Adrenal gland (tissue), 9 donors: ENCODE measurements at regions not wholly inside any gene's neighbourhood (a gene's known extent, or its start where the extent isn't known, plus 50 kb on each side); places are given as distances from the start of the nearest gene placed in this dataset.

Source experiments
- DNase-seq, 7 donors: peaks; one replicate each; pipeline ENCODE4 v3.0.0-alpha.2; 2019 to 2020
- H3K27ac ChIP-seq, 5 donors: fragments of 200-600 bp; sonication (generic) in 4 of 5; 1 replicate in 3 of 5; 2 replicates in 2 of 5; pipeline versions ENCODE4 v1.5.1 to v1.8.0; 2016 to 2020; ENCODE audit warnings: mild to moderate bottlenecking in 1 of 5
- H3K27me3 ChIP-seq: fragments of 200-600 bp; 2 replicates; pipeline ENCODE4 v1.8.0; 2021
- H3K36me3 ChIP-seq, 2 donors: fragments of 200-600 bp; replicated peaks in 1 of 2; 1 replicate in 1 of 2; 2 replicates in 1 of 2; pipeline versions ENCODE4 v1.5.1 to v1.8.0; 2018 to 2022
- H3K4me1 ChIP-seq, 2 donors: fragments of 200-600 bp; replicated peaks in 1 of 2; 1 replicate in 1 of 2; 2 replicates in 1 of 2; pipeline versions ENCODE4 v1.5.1 to v1.8.0; 2018 to 2021
- H3K4me3 ChIP-seq, 4 donors: fragments of 200-600 bp; sonication (generic) in 3 of 4; one replicate each; pipeline ENCODE4 v1.5.1; 2016 to 2018
- H3K9me3 ChIP-seq, 3 donors: fragments of 200-600 bp; sonication (generic) in 1 of 3; replicated peaks in 1 of 3; 1 replicate in 2 of 3; 2 replicates in 1 of 3; pipeline versions ENCODE4 v1.5.1 to v1.8.0; 2016 to 2021
- POLR2A ChIP-seq, 2 donors: fragments of 450-650 bp; IDR thresholded peaks; one replicate each; pipeline ENCODE4 v1.6.1; 2017; ENCODE audit warnings: antibody characterized with exemption in 2 of 2, mild to moderate bottlenecking in 2 of 2, moderate library complexity in 1 of 2
- whole genome bisulfite sequencing, 4 donors: extraction: QIAGEN DNeasy Blood & Tissue Kit in 2 of 4; methylation state at CpG; one replicate each; pipeline versions ENCODE4 v1.1.5 to v1.1.7; 2013 to 2017; 5-methylcytosine and 5-hydroxymethylcytosine counted together
- intact Hi-C, 2 donors: fragments of 100-400 bp; cut with DNase I; formaldehyde crosslinking; loops; one replicate each; pipeline versions ENCODE4 v1.14.1 to v1.15.0; 2022 to 2023
- TF ChIP-seq, protein P1 (sequence below), 6 experiments: fragments of 450-650 bp in 4 of 6; fragments of 200-600 bp in 2 of 6; sonication (generic) in 1 of 6; IDR thresholded peaks; 1 replicate in 5 of 6; 2 replicates in 1 of 6; pipeline versions ENCODE4 v1.5.1 to v1.8.0; 2016 to 2021; ENCODE audit warnings: antibody characterized with exemption in 6 of 6, mild to moderate bottlenecking in 2 of 6, moderate library complexity in 1 of 6
- donor health status: healthy with polysubstance abuse.
- donor health status: Bipolar disorder and iron deficiency.
- donor health status: DM: yes; HTN: yes; CAD: no.
- donor health status: DM: no; HTN: no; CAD: no.
- donor health status: DM: no; HTN: no; CAD: no.

DNA sequence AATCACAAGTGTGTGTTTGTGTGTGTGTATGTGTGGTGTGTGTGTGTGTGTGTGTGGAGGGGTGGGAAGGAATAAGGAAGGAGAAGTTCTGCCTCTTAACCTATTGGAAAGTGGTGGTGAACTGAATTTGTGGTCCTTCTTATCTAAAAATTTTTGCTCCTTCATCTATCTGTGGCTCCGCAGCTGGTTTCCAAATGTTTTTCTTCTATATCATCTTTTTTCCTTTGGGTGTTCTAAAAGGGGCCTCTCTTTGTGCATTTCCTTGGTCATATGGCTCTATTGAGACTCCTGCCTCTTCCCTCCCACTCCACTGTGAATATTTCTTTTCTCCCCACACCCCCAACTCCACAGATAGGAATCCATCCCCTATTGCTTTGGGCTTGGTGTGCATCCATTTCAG lies 254.9 kb upstream of the CWC22 start:
- no peak for DNase-seq
- H3K27ac ChIP-seq, result no peak overlapping the region
- H3K36me3 ChIP-seq, result no peaks in the 10 kb centered on the region
- no peaks in the 10 kb centered on the region for H3K4me1 ChIP-seq
- TF ChIP-seq POLR2A (IDR thresholded peaks at IDR 0.05), result no peak
- H3K4me3 ChIP-seq, result no peak overlapping the region
- H3K27me3 ChIP-seq, result no peaks in the 10 kb centered on the region
- intact Hi-C loops, result no loop called here
- WGBS, 4 donors, result 81 to 95% (median 90%) methylated on average over 1 of the region's 1 CpG
- no peaks in the 10 kb centered on the region for H3K9me3 ChIP-seq

DNA sequence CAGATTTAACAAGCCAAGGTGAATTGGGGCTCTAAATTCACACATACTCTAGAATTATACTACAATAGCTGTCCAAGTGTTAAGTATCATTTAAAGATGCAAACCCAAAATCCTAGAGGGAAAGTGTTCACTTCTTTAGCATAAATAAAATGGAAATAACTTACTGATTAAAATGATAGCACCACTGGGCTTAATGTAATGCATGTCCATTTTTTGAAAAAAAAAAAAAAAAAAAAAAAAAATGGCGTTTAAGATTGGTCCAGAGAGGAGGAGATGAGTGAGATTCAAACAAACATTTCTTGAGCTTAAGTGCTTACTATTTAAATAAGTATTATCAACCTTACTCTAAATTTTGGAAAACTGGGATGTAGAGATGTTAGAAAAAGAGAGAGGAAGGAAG lies 251.5 kb upstream of the CWC22 start:
- intact Hi-C loops, result no loop called here
- Histone ChIP-seq H3K9me3 (no peaks in the 10 kb centered on the region), H3K27ac (no peak overlapping the region), H3K4me1 (no peaks in the 10 kb centered on the region), H3K4me3 (no peak overlapping the region), H3K36me3 (no peaks in the 10 kb centered on the region), H3K27me3 (no peaks in the 10 kb centered on the region)
- DNase-seq, result no peak
- TF ChIP-seq POLR2A (IDR thresholded peaks at IDR 0.05), result no peak
- WGBS, 4 donors, result 50 to 74% (median 55%) methylated on average over 1 of the region's 1 CpG

DNA sequence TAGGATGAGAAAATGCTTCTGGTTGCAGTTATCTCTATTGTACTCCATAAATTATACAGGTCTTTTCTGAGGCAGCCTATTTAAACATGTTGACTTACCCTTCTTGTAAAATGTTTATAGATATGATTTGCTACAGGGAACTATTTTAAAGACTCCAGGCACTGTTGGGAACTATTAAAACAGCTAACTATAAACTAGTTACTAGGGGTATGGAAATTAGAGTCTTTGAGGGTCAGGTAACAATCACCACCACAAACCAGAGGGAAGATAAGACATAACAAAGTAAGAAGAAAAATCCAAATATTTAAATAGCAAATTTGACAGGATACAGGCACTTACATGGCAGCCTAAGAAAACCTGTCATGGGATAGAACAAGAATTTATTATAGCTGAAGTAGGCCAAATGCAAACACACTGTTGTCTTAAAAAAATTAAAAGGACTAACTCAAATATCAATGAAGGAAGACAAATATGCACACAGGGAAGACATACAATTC lies 251.0 kb upstream of the CWC22 start:
- Histone ChIP-seq H3K36me3 (no peaks in the 10 kb centered on the region), H3K27me3 (no peaks in the 10 kb centered on the region), H3K4me3 (no peak overlapping the region), H3K4me1 (no peaks in the 10 kb centered on the region), H3K27ac (no peak overlapping the region), H3K9me3 (no peaks in the 10 kb centered on the region)
- DNase-seq, result no peak
- TF ChIP-seq, protein P1, sequence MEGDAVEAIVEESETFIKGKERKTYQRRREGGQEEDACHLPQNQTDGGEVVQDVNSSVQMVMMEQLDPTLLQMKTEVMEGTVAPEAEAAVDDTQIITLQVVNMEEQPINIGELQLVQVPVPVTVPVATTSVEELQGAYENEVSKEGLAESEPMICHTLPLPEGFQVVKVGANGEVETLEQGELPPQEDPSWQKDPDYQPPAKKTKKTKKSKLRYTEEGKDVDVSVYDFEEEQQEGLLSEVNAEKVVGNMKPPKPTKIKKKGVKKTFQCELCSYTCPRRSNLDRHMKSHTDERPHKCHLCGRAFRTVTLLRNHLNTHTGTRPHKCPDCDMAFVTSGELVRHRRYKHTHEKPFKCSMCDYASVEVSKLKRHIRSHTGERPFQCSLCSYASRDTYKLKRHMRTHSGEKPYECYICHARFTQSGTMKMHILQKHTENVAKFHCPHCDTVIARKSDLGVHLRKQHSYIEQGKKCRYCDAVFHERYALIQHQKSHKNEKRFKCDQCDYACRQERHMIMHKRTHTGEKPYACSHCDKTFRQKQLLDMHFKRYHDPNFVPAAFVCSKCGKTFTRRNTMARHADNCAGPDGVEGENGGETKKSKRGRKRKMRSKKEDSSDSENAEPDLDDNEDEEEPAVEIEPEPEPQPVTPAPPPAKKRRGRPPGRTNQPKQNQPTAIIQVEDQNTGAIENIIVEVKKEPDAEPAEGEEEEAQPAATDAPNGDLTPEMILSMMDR (IDR thresholded peaks at IDR 0.05), result no peak
- no peak for TF ChIP-seq POLR2A (IDR thresholded peaks at IDR 0.05)
- intact Hi-C loops, result no loop called here

DNA sequence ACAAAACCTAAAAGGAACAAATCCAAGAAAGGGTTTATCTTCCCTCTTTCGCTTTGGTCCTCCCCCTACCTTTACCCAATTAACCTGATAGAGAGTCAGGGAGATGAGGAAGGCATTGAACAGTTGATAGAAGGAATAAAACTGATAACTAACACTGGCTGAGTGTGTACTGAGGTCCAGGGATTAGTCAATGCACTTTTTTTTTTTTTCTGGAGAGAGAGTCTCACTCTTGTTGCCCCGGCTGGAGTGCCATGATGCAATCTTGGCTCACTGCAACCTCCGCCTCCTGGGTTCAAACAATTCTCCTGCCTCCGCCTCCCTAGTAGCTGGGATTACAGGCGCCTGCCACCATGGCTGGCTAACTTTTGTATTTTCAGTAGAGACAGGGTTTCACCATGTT lies 250.2 kb upstream of the CWC22 start:
- 76 to 88% (median 81%) methylated on average over 5 of the region's 5 CpGs for WGBS, 4 donors
- DNase-seq, result no peak
- intact Hi-C loops, result no loop called here

DNA sequence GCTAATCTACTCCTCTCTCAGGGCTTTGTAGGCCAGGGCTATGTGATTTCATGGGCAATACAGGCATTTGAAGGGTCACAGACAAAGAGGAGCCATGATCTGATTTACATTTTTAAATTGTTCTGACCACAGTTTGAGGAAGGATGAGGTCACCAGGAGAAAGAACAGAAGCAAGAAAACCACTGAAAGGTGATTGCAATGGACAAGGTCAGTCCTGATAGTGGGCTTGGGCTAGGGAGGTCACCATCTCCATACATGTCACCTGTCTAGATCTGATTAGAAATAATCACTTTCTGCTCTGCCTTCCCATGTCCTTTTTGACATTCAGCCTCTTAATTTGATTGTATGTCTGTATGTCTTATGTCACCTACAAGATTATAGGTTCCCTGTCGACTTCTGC lies 248.9 kb upstream of the CWC22 start:
- Histone ChIP-seq H3K36me3 (no peaks in the 10 kb centered on the region), H3K27me3 (no peaks in the 10 kb centered on the region), H3K4me1 (no peaks in the 10 kb centered on the region), H3K9me3 (no peaks in the 10 kb centered on the region), H3K27ac (no peak overlapping the region), H3K4me3 (no peak overlapping the region)
- intact Hi-C loops, result no loop called here
- DNase-seq, result no peak
- WGBS, 4 donors, result 29 to 94% (median 79%) methylated on average over 1 of the region's 1 CpG
- TF ChIP-seq, protein P1 (IDR thresholded peaks at IDR 0.05), result no peak
- no peak for TF ChIP-seq POLR2A (IDR thresholded peaks at IDR 0.05)

More for the DNA sequence above, 250.2 kb upstream of the CWC22 start:
- Histone ChIP-seq H3K4me1 (no peaks in the 10 kb centered on the region), H3K27me3 (no peaks in the 10 kb centered on the region), H3K4me3 (no peak overlapping the region), H3K27ac (no peak overlapping the region), H3K36me3 (no peaks in the 10 kb centered on the region), H3K9me3 (no peaks in the 10 kb centered on the region)
- TF ChIP-seq, protein P1 (IDR thresholded peaks at IDR 0.05), result no peak
- no peak for TF ChIP-seq POLR2A (IDR thresholded peaks at IDR 0.05)
